Tibial nerve (tissue), 3 donors: ENCODE measurements at regions not wholly inside any gene's neighbourhood (a gene's known extent, or its start where the extent isn't known, plus 50 kb on each side); places are given as distances from the start of the nearest gene placed in this dataset.

Experiments
- POLR2A ChIP-seq, 2 donors: fragments of 450-650 bp; IDR thresholded peaks; one replicate each; pipeline ENCODE4 v1.6.1; 2017; ENCODE audit warnings: antibody characterized with exemption in 2 of 2, mild to moderate bottlenecking in 2 of 2, moderate library complexity in 2 of 2
- TF ChIP-seq, protein P1 (sequence below), 5 experiments: fragments of 200-600 bp in 3 of 5; fragments of 450-650 bp in 2 of 5; sonication (generic) in 3 of 5; IDR thresholded peaks; one replicate each; pipeline ENCODE4 v1.5.1; 2016 to 2019; ENCODE audit warnings: antibody characterized with exemption in 5 of 5, mild to moderate bottlenecking in 3 of 5, moderate library complexity in 2 of 5

GRCh38 chr5:100306000-100306399 lies 229.2 kb upstream of the FAM174A start:
- TF ChIP-seq, protein P1, sequence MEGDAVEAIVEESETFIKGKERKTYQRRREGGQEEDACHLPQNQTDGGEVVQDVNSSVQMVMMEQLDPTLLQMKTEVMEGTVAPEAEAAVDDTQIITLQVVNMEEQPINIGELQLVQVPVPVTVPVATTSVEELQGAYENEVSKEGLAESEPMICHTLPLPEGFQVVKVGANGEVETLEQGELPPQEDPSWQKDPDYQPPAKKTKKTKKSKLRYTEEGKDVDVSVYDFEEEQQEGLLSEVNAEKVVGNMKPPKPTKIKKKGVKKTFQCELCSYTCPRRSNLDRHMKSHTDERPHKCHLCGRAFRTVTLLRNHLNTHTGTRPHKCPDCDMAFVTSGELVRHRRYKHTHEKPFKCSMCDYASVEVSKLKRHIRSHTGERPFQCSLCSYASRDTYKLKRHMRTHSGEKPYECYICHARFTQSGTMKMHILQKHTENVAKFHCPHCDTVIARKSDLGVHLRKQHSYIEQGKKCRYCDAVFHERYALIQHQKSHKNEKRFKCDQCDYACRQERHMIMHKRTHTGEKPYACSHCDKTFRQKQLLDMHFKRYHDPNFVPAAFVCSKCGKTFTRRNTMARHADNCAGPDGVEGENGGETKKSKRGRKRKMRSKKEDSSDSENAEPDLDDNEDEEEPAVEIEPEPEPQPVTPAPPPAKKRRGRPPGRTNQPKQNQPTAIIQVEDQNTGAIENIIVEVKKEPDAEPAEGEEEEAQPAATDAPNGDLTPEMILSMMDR (IDR thresholded peaks at IDR 0.05): no peak
- TF ChIP-seq POLR2A (IDR thresholded peaks at IDR 0.05): no peak
